IPS DF 19.7 (cell line): ENCODE measurements at regions not wholly inside any gene's neighbourhood (a gene's known extent, or its start where the extent isn't known, plus 50 kb on each side); places are given as distances from the start of the nearest gene placed in this dataset.
"Not testable (repeated sequence)": the region's sequence is repeated elsewhere in the genome, so short reads cannot be mapped to it uniquely, and the experiment has no call there.

ENCODE experiments used
- DNase-seq: peaks from one replicate; pipeline ENCODE4 v3.0.0-alpha.2; 2013; ENCODE audit warnings: low read depth, low spot score

GRCh38 chr4:180356766-180357165 lies 1886.4 kb upstream of the TENM3 start:
- DNase-seq: no peak

GRCh38 chr4:180360113-180360512 lies 1883.1 kb upstream of the TENM3 start:
- DNase-seq: not testable (repeated sequence)

- no peak for DNase-seq
These were observed 1879.4 kb upstream of the TENM3 start for GRCh38 chr4:180363815-180364214.

GRCh38 chr4:180372691-180373090 lies 1870.5 kb upstream of the TENM3 start:
- DNase-seq: no peak

GRCh38 chr4:180377741-180378140 lies 1865.5 kb upstream of the TENM3 start:
- DNase-seq: no peak

- DNase-seq: no peak
These were observed 1862.5 kb upstream of the TENM3 start for GRCh38 chr4:180380733-180381132.

GRCh38 chr4:180391613-180392012 lies 1851.6 kb upstream of the TENM3 start:
- no peak for DNase-seq

GRCh38 chr4:180394312-180394711 lies 1848.9 kb upstream of the TENM3 start:
- no peak for DNase-seq

GRCh38 chr4:180394730-180395129 lies 1848.5 kb upstream of the TENM3 start:
- DNase-seq: no peak

GRCh38 chr4:180398564-180398963 lies 1844.6 kb upstream of the TENM3 start:
- DNase-seq: no peak

- no peak for DNase-seq
These were observed 1835.8 kb upstream of the TENM3 start for GRCh38 chr4:180407275-180407885.

GRCh38 chr4:180418819-180419531 lies 1824.2 kb upstream of the TENM3 start:
- DNase-seq: no peak

- no peak for DNase-seq
These were observed 1820.1 kb upstream of the TENM3 start for GRCh38 chr4:180422989-180423711.

- no peak for DNase-seq
These were observed 1819.5 kb upstream of the TENM3 start for GRCh38 chr4:180423712-180424057.

GRCh38 chr4:180426938-180427337 lies 1816.3 kb upstream of the TENM3 start:
- DNase-seq: no peak

- no peak for DNase-seq
These were observed 1812.9 kb upstream of the TENM3 start for GRCh38 chr4:180430283-180430682.

- no peak for DNase-seq
These were observed 1808.9 kb upstream of the TENM3 start for GRCh38 chr4:180434131-180434895.

- DNase-seq: no peak
These were observed 1806.8 kb upstream of the TENM3 start for GRCh38 chr4:180436361-180436760.

GRCh38 chr4:180437601-180438000 lies 1805.6 kb upstream of the TENM3 start:
- no peak for DNase-seq

GRCh38 chr4:180448306-180448705 lies 1794.9 kb upstream of the TENM3 start:
- no peak for DNase-seq

GRCh38 chr4:180449395-180449956 lies 1793.7 kb upstream of the TENM3 start:
- peak; percentile 7 for DNase-seq

- DNase-seq: peak; percentile 47
These were observed 1788.0 kb upstream of the TENM3 start for GRCh38 chr4:180455226-180455625.
